ENCODE measurements at regions not wholly inside any gene's neighbourhood (a gene's known extent, or its start where the extent isn't known, plus 50 kb on each side); places are given as distances from the start of the nearest gene placed in this dataset.

GRCh38 chr20:24745206-24745605 is 203.9 kb upstream of the CST7 start:
- Histone ChIP-seq H2AK5ac (ENCODE audit: low read depth, low read length) (no peak overlapping the region), H3K23ac (ENCODE audit: low read depth, low read length) (no peak overlapping the region), H3K79me1 (ENCODE audit: low read depth in 1 of 2, low read length in 2 of 2) (no peaks in the 10 kb centered on the region), H2BK5ac (ENCODE audit: low read depth, low read length, poor library complexity, severe bottlenecking) (no peak overlapping the region), H3K18ac (ENCODE audit: low read depth, low read length) (no peak overlapping the region), H4K20me1 (ENCODE audit: insufficient read depth, low read length) (no peaks in the 10 kb centered on the region), H2BK15ac (ENCODE audit: low read depth, low read length) (no peak overlapping the region), H2BK120ac (ENCODE audit: low read depth, low read length) (no peak overlapping the region), H3K14ac (replicated peaks; ENCODE audit: low read depth, low read length) (no peak overlapping the region), H3K56ac (ENCODE audit: extremely low read depth, insufficient read depth, low read length) (no peak overlapping the region), H3K27ac (ENCODE audit: insufficient read depth, low read length) (no peak overlapping the region), H3K9ac (ENCODE audit: low read depth, low read length) (no peak overlapping the region), H3K4ac (ENCODE audit: low read depth, low read length) (no peak overlapping the region), H2AK9ac (replicated peaks; ENCODE audit: low read depth, low read length, poor library complexity) (no peak overlapping the region), H3K9me1 (ENCODE audit: insufficient read depth, low read length) (no peaks in the 10 kb centered on the region), H4K5ac (ENCODE audit: low read depth, low read length) (no peak overlapping the region), H4K91ac (ENCODE audit: insufficient read depth, low read depth, low read length) (no peak overlapping the region), H2AFZ (replicated peaks; ENCODE audit: low read length, poor library complexity) (no peak overlapping the region), H3K4me3 (ENCODE audit: insufficient read depth, low read depth, low read length) (no peak overlapping the region), H3K4me2 (ENCODE audit: low read depth, low read length) (no peak overlapping the region), H3K9me3 (ENCODE audit: control insufficient read depth, insufficient read depth, low read length) (no peaks in the 10 kb centered on the region), H3K27me3 (ENCODE audit: control insufficient read depth, insufficient read depth, low read length) (peaks cover 14% of the 10 kb centered on the region), H2BK20ac (ENCODE audit: low read depth, low read length) (no peak overlapping the region), H3K36me3 (ENCODE audit: control insufficient read depth, insufficient read depth, low read length) (no peaks in the 10 kb centered on the region), H3K4me1 (ENCODE audit: control insufficient read depth, insufficient read depth, low read length) (no peaks in the 10 kb centered on the region), H4K8ac (ENCODE audit: low read depth in 2 of 2, low read length in 2 of 2) (no peak overlapping the region)
- intact Hi-C loops (cut with micrococcal nuclease) = no loop called here
- POLR2A ChIA-PET (ENCODE audit: unreplicated experiment) = no interaction called here
- WGBS, 2 experiments (ENCODE audit: extremely low coverage in 2 of 2, insufficient read length in 1 of 2) = 54% methylated on average over 6 of the region's 6 CpGs; no CpG with 5 or more reads in 1 of the 2 experiments
- CTCF ChIA-PET = no interaction called here
- dilution Hi-C loops (cut with HindIII; ENCODE audit: low sequenced_read_pairs, unreplicated experiment) = no loop called here
- BruUV-seq (replicated peaks) = no TSS peak
- TF ChIP-seq, protein P1, sequence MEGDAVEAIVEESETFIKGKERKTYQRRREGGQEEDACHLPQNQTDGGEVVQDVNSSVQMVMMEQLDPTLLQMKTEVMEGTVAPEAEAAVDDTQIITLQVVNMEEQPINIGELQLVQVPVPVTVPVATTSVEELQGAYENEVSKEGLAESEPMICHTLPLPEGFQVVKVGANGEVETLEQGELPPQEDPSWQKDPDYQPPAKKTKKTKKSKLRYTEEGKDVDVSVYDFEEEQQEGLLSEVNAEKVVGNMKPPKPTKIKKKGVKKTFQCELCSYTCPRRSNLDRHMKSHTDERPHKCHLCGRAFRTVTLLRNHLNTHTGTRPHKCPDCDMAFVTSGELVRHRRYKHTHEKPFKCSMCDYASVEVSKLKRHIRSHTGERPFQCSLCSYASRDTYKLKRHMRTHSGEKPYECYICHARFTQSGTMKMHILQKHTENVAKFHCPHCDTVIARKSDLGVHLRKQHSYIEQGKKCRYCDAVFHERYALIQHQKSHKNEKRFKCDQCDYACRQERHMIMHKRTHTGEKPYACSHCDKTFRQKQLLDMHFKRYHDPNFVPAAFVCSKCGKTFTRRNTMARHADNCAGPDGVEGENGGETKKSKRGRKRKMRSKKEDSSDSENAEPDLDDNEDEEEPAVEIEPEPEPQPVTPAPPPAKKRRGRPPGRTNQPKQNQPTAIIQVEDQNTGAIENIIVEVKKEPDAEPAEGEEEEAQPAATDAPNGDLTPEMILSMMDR (conservative IDR thresholded peaks at IDR 0.05; ENCODE audit: low read depth, low read length) = no peak
- TF ChIP-seq CEBPB (IDR thresholded peaks at IDR 0.05; ENCODE audit: low read depth, low read length) (no peak), MXI1 (IDR thresholded peaks at IDR 0.05; ENCODE audit: borderline replicate concordance, low read depth, low read length) (no peak), RCOR1 (IDR thresholded peaks at IDR 0.05; ENCODE audit: insufficient replicate concordance, low read length) (no peak), POLR2A (IDR thresholded peaks at IDR 0.05; ENCODE audit: low read depth, low read length) (no peak), SMC3 (IDR thresholded peaks at IDR 0.05; ENCODE audit: low read depth, low read length) (no peak), MAFK (IDR thresholded peaks at IDR 0.05; ENCODE audit: low read depth, low read length) (no peak), NFE2L2 (IDR thresholded peaks at IDR 0.05; ENCODE audit: low read depth, low read length) (no peak), ELK1 (IDR thresholded peaks at IDR 0.05; ENCODE audit: borderline replicate concordance, low read depth, low read length) (no peak), RAD21 (IDR thresholded peaks at IDR 0.05; ENCODE audit: low read length) (no peak), RFX5 (IDR thresholded peaks at IDR 0.05; ENCODE audit: low read depth, low read length) (no peak), BHLHE40 (IDR thresholded peaks at IDR 0.05; ENCODE audit: low read depth, low read length) (no peak), FOS (IDR thresholded peaks at IDR 0.05; ENCODE audit: low read depth, low read length) (no peak), CHD1 (IDR thresholded peaks at IDR 0.05; ENCODE audit: low read depth, low read length) (no peak), MAZ (IDR thresholded peaks at IDR 0.05; ENCODE audit: borderline replicate concordance, low read depth, low read length) (no peak)
- TF ChIP-seq, protein P2, sequence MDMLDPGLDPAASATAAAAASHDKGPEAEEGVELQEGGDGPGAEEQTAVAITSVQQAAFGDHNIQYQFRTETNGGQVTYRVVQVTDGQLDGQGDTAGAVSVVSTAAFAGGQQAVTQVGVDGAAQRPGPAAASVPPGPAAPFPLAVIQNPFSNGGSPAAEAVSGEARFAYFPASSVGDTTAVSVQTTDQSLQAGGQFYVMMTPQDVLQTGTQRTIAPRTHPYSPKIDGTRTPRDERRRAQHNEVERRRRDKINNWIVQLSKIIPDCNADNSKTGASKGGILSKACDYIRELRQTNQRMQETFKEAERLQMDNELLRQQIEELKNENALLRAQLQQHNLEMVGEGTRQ (IDR thresholded peaks at IDR 0.05; ENCODE audit: low read depth, low read length) = no peak
- in situ Hi-C loops (cut with MboI; ENCODE audit: low sequenced_read_pairs) = no loop called here
- DNase-seq = no peak
- no peak for ATAC-seq (ENCODE audit: low read depth)
